GM21576 (cell line): ENCODE measurements at regions not wholly inside any gene's neighbourhood (a gene's known extent, or its start where the extent isn't known, plus 50 kb on each side); places are given as distances from the start of the nearest gene placed in this dataset.
"Not testable (repeated sequence)": the region's sequence is repeated elsewhere in the genome, so short reads cannot be mapped to it uniquely, and the experiment has no call there.

ENCODE experiments used
- ATAC-seq: cut with Tn5 transposase; IDR thresholded peaks from one replicate; pipeline ENCODE4 v1.9.1; 2021; ENCODE audit warnings: mild to moderate bottlenecking, moderate library complexity; ENCODE audit not compliant: unreplicated experiment

DNA sequence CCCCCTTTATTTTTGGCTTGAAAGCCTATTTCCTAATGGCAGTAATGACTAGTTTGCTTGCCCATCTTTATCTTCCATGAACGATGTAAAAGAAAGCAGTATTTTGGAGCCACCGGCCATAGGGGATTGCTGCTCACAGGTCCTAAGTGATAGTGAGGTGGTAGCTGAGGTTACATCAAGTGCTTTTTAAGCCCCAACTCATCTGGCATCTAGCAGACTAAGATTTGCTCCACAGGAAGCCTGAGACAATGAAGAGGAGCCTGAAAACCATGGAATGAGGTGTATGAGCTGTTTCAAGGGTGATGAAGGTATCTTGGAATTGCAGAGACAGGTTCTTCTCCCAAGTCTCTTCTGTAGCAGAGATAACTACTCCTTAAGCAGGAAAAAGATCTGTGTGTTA lies 496.3 kb downstream of the XPNPEP1 start:
- no peak for ATAC-seq

DNA sequence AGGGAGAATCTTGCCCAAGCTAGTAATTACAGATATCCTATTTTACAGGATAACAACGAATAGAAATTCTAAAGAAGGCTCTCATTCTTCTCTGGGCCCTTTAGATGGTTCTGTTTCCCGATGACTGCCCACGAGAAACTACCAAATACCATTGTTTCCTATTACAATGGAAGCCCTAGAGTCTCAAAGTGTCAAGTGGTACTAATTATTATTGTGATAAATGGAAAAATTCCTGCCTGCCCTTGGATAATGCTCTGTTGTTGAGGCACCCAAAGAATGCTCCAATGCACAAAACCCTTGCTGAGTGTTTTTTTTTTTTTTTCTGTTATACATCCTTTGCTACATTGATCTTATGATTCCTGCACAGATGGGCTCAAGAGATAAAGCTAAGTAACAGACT lies 504.5 kb downstream of the XPNPEP1 start:
- no peak for ATAC-seq

DNA sequence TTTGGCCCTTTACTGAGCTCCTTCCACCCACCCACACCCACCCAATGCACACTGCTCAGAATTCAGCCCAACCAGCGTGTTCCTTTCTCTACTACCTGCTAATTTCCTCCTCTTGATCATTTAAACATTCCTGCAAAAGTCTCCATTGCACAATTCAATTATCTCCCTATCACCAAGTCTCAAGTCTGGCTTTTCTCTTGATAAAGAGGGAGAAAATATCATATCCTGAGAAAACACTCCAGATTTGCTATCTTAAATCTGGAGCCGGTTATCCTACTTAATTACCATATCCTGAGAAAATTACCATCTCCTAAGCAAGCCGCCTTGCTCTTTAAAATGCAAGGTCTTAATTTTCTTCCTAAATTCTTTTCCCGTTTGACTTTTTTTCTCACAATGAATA lies 505.5 kb downstream of the XPNPEP1 start:
- no peak for ATAC-seq

DNA sequence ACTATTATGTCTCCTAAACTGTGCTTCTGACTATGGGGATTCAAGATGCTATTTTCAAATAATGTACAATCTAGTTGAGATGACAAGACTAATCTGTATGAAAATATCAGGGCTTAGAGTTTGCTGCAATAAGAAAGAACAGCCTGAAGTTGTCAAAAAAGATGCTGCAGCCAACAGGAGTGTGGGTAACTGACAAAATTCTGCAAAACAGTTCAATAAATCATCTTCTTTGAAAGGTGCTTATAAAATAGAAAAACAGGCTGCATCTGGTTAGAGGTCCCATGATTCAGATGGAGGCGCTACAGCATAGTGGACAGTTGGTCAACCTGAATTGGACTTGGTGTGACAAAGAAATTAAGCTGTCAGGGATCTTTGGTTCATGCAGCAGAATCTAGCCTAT lies 511.0 kb downstream of the XPNPEP1 start:
- no peak for ATAC-seq

DNA sequence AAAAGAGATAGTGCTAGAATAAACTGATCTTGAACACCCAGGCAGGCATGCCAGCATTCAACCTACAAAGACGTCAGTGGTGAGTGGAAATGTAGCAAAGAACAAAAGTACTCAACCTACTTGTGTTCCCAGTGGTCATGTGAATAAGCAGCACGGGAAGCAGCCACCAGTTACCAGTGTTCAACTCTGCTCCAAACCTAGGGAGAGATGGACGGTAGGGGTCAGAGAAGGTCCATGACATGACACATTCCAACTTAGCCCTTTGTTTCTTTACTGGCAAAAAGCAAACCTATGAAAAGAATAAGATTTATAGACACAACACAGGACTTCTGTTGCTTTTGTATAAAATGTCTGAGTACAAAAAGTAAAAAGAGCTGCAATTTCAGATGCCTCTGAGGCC lies 511.4 kb downstream of the XPNPEP1 start:
- no peak for ATAC-seq

DNA sequence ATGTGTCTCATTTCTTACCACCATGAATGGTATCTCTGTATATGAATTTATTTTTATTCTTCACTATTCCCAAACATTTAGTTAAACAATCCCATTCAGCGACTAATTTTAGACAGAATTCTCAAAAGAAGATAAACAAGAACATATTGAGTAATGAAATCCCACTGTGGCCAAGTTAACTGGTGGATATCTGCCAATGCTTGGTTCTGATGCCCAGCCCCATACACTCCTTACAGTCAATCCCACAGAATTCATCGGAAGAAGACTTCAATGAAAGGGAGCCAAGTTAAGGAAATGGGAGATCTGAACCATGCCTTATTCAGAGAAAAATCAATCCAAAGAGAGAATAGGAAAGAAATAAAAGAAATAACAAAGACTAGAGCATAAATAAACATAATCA lies 518.0 kb downstream of the XPNPEP1 start:
- ATAC-seq, result no peak

DNA sequence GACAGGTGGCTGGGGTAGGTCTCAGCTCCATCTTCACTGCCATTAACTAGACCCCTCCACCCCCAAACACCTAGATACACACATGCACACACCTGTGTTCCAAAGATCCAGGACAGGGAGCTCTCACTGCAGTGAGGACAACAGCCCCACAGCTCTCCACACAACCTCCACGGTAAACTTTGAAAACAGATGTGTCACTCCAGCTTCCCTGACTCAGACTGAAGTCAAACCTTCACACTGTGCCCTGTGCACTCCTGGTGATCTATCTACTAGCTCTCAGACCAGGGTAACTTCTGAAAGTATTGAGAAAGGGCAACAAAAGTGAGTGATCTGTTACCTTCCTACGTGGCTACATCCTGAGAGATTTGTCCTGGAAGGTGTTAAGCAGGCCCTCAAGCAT lies 519.8 kb downstream of the XPNPEP1 start:
- ATAC-seq, result no peak

DNA sequence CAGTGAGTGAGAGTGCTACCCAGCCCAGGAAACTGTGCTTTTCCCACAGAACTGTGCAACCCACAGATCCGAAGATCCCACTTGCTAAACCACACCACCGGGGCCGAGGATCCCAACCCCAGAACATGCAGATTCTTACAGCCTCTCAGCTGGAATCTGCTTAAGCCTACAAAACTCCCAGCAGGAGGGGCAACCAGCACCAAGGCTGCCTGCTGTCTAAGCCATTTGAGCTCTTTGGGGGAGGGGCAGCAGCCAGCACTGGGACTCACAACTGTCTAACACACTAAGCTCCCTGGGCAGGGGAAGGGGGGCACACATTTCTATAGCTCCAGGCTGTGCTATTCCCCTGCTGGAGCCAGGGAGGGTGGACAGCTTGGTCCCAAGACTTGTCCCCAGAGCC lies 529.9 kb downstream of the XPNPEP1 start:
- ATAC-seq, result no peak

DNA sequence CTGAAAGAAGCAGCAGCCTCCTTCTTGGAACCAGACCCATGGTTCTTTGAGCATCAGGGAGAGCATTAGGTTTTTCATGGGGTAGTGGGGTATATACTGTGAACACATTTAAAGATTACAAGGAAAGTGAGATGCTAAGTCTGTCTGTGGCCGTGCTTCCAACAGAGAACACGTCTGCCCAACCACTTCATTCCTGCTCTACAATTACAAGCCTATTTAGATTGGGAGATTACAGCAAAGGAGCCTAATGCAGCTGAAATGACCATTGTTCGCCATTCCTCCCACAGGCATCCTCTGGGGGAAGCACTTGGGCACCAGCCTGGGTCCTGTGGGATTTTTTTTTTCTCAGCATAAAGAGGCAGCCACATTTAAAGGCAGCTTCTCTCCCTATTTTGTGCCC lies 536.4 kb downstream of the XPNPEP1 start:
- no peak for ATAC-seq

DNA sequence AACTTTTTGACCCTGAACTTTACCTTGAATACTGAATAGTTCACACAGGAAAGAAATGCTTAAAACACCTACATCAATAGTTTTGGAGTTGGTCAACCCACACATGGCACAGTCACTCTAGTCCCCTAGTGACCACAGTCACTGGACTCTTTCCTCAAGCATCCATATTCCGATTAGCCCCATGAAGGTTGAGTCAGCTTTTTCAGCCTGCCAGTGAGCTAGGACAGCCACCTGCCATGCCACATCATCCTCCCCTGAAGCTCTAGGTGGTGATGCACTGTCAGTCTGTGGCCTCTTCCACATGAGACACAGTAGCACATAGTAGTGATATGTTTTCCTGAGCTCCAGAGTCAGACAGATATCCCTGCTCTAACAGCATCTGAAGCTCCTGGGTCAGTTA lies 537.2 kb downstream of the XPNPEP1 start:
- no peak for ATAC-seq

DNA sequence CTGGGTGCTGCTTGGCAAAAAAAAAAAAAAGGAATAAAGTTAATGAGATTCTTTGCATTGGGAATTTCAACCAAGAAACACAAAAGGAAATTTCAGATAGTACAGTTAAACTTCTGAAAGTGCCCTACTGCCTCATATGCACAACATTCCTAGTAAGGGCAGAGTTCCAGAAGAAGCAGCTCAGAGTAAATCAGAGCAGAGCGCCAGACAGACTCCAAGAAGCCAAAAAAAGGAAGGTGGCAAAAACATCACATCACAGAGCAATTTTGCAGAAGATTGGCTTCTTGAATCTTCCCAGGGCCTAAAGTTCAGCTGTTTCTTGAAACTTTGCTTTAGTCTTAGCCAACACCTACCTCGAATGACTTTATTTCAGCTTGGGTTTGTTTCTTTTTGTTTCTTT lies 544.1 kb downstream of the XPNPEP1 start:
- ATAC-seq, result no peak

DNA sequence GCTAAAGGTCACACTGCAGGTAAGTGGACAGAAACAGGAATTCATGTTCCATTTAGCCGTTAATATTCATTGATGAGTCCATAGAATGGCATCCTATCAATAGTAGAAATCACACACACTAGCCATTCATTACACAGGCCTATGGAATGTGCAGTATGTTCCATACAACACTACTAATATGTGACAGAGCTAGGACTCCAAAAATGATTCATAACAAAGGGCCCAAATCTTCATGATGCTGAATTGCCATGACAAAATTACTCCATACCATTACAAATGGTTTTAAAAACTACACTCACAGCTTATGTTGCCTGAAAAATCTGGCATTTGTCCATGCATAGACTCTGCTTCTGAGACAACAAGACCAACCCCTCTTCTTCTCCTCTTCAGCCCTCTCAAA lies 549.1 kb downstream of the XPNPEP1 start:
- ATAC-seq, result no peak

DNA sequence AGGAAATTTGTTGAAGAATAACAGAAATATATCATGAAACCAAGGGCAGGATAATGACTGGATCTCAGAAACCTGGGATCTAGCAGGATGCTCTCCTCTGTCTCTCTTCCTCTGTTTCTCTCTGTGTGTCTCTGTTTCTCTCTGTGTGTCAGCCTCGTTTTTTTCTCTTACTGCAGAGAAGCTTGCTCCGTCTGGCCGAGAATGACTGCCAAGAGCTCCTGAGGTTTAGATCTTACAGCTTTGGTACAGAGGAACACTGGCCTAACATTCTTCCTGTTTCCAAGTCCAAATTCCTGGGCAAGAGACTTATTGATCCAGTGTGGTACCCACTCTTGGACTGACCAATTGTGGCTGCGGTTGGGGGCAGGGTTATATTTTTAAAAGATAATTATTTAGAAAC lies 564.0 kb downstream of the XPNPEP1 start:
- ATAC-seq, result no peak

DNA sequence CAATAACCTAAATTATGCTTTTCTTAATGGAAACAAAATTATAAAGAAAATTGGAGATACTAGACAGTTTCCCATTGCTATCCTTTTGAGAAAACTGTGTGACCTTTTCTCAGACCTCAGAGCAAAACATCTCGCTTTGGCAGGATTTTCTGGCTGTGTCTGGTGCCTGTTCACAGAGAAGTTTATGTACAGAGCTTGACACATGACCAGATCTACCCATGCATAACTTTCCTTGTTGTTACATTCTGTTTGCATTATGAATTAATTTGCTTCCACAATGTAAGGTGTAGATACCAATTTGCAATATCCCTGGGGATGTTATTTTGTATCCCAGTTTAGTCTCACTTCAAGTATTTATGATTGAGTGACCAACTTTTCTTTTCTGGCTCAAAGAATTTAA lies 565.0 kb downstream of the XPNPEP1 start:
- no peak for ATAC-seq

DNA sequence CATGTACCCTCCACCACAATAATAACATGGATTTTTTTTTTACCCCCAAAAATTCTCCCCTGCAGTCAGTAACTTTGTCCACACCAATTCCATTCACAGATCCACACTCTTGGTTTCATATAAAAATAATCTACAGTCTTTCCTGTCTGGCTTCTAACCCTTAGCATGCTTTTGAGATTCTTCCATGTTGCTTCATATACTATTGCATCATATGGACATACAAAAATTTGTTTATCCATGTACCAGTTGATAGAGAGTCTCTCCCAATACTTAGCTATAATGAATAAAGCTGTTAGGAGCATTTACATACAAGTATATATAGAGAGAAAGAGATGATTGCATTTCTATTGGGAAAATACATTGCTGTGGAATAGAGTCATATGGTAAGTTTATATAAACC lies 575.0 kb downstream of the XPNPEP1 start:
- ATAC-seq, result no peak

DNA sequence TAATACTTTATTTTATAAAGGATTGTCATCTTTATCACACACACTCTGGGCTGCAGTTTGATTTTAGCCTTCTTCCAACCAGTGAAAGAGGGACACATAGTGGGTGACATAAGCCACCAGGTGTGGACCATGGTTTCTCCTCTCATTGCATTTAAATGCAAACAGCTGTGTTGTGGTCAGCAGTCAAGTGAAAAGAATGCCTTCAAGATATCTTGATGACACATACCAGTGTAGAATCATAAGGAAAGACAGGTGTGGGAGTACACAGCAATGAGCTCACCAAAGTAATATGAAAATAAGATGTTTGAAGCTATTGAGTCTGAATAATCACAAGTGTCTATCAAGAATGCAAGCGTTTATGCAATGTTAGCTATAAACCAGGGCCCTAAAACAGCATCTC lies 580.0 kb downstream of the XPNPEP1 start:
- no peak for ATAC-seq

DNA sequence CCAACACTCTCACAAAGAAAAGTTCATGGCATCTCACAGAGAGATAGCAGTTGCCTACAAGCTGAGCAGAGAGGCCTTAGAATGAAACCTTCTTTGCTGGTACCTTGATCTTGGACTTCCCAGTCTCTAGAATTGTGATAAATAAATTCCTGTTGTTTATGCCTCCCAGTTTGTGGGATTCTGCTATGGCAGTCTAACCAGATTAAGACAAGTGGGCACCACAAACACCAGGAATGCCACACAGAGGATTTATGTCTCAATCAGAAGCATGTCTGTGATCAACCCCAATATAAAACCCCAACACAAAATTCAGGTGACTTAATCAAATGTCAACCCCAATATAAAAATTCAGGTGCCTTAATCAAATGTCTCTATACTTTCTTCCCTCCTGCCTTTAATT lies 581.3 kb downstream of the XPNPEP1 start:
- no peak for ATAC-seq

DNA sequence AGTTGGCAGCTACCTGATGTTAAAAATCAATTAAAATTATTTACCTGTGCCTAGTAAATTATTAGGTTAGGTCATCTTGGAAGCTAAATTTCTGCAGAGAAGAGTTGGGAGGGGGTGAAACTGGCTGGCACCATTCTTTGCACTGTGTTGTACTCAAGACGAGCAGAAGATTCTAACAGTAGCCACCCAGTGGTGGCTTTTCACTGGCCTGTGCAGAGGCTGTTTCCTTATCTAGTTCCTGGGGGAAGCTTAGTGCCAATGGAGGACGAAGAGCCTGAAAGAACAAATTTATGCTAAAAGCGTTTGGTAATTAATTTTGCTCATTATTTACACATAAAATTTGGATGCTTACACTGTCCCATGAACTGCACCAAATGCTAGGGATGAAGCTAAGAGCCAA lies 595.3 kb downstream of the XPNPEP1 start:
- no peak for ATAC-seq

DNA sequence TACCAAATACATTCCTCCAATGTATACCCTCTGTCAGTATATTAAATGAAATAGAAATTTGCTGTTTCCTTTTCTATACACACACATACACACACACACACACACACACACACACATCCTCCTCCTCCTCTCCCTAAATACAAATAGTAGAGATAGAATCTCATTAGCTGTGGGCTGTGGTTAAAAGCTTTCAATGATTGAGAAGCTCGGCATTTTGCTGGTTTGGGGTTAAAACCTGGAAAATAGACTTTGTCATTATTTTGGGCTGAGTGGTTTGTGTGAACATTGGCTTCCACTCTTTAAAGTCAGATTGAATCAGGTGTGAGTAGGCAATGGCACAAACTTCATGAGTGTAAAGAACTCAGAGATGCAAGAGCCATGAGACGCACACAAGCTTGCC lies 596.0 kb downstream of the XPNPEP1 start:
- no peak for ATAC-seq

DNA sequence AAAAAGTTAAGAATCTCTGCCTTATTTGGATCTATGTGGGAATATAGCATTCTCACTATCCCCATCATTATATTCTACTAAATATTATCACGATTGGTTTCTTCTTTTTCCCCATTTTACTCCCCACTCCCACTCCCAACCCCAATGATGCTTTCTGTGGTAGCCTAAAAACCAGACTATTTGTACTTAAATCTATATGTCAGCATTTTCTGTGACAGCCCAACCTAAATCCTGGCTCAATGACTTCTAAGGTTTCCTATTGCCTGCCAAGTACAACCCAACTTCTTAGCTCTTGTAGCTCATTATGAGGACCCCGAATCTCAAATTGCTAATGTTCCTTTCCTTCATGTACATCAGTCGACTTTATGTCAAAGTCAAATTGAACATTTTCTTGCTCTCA lies 598.6 kb downstream of the XPNPEP1 start:
- no peak for ATAC-seq

DNA sequence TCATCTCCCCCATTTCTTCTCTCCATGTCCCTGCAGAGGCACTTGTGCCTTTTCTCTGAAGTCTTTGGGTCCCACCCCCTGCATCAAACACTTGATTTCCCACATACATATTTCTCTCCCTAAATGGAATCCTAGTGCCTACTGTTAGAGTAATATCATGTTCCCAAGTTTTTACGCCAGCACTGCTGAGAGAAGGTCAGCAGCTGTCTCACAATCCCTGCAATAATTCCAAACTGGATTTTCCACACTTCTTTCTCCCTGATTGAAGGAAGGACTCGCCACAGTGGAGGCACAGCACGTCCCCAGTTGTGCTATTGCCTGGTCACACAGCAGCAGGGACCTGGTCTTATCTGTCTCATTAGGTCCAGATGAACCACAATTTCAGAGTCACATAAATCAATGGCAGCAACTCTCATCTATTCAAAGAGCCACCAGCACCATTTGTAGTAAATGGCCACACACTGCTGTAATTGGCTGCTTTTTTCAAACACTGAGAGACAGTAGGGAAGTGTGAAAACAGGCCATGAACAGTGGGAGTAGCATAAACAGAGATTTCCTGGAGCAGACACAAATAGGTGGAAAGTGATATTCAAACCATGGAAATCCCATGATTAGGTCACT lies 605.5 kb downstream of the XPNPEP1 start:
- ATAC-seq, result no peak

DNA sequence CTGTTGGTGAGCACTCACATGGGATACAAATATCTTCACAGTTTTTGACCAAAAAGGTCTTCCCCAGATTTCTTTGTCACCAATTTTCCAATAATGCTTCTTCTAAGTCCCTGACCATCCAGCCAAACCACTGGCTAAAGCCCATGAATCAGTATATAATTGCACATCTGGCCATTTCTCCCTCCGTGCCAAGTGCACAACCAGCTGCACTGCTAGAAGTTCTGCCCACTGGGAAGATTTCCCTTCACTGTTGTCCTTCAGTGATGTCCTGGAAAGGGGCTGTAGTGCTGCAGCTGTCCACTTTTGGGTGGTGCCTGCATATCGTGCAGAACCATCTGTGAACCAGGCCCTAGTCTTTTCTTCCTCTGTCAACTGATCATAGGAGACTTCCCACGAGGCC lies 609.3 kb downstream of the XPNPEP1 start:
- not testable (repeated sequence) for ATAC-seq

DNA sequence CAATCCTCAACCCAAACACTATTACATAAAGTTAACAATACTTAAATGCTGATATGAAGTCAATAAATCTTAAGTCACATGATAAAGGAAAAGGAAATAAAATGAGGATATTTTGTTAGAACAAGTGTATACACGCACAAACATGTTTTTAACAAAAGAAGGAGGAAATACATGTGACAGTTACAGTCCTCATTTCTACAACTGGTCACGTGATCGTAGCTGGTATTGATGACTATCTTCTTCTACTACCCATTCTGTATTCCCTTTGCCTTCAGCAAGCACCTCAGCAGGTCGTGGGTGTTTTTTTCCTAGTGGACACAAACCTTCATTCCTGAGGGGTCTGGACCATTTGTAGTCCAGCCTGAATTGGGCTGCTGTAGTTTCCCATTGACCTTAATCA lies 610.8 kb downstream of the XPNPEP1 start:
- not testable (repeated sequence) for ATAC-seq

DNA sequence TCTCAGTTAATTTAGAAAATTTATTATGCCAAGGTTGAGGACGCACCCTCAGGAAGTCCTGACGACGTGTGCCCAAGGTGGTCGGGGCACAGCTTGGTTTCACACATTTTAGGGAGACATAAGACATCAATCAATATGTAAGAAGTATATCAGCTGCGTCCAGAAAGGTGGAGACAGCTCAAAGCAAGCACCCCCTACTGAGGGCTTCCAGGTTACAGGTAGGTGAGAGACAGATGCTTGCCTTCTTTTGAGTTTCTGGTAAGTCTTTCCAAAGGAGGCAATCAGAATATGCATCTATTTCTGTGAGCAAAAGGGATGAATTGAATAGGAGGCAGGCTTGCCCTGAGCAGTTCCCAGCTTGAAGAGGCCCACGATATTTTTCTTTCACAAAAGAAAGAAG lies 614.3 kb downstream of the XPNPEP1 start:
- ATAC-seq, result no peak
